GM21367 (cell line): ENCODE measurements at regions not wholly inside any gene's neighbourhood (a gene's known extent, or its start where the extent isn't known, plus 50 kb on each side); places are given as distances from the start of the nearest gene placed in this dataset.
"Not testable (repeated sequence)": the region's sequence is repeated elsewhere in the genome, so short reads cannot be mapped to it uniquely, and the experiment has no call there.

Experiments
- ATAC-seq: cut with Tn5 transposase; IDR thresholded peaks from one replicate; pipeline ENCODE4 v1.9.1; 2021; ENCODE audit not compliant: unreplicated experiment

DNA sequence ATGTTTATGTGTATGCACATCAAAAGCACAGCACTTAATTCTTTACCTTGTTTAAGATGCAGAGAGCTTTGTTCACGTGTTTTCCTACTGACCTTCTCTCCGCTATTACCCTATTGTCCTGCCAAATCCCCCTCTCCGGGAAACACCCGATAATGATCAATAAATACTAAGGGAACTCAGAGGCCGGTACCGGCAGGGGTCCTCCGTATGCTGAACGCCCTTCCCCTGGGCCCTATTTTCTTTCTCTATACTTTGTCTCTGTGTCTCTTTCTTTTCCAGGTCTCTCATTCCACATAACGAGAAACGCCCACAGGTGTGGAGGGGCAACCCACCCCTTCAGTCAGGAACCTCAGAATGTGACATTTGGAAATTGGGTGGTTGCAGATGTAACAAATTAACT is 160.1 kb downstream of the ADRA2C start:
- not testable (repeated sequence) for ATAC-seq

GRCh38 chr4:3926969-3927755 is 161.0 kb downstream of the ADRA2C start:
- ATAC-seq = not testable (repeated sequence)

- ATAC-seq = not testable (repeated sequence)
Measured at GRCh38 chr4:3929431-3929830, 163.2 kb downstream of the ADRA2C start.

DNA sequence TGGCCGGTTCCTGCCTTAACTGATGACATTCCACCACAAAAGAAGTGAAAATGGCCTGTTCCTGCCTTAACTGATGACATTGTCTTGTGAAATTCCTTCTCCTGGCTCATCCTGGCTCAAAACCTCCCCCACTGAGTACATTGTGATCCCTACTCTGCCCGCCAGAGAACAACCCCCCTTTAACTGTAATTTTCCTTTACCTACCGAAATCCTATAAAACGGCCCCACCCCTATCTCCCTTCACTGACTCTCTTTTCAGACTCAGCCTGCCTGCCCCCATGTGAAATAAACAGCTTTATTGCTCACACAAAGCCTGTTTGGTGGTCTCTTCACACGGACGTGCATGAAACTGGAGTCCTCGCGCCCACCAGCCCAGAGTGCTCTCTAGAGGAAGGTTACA is 166.5 kb downstream of the ADRA2C start:
- not testable (repeated sequence) for ATAC-seq

- ATAC-seq = not testable (repeated sequence)
Measured at GRCh38 chr4:3935406-3935805, 169.2 kb downstream of the ADRA2C start.

DNA sequence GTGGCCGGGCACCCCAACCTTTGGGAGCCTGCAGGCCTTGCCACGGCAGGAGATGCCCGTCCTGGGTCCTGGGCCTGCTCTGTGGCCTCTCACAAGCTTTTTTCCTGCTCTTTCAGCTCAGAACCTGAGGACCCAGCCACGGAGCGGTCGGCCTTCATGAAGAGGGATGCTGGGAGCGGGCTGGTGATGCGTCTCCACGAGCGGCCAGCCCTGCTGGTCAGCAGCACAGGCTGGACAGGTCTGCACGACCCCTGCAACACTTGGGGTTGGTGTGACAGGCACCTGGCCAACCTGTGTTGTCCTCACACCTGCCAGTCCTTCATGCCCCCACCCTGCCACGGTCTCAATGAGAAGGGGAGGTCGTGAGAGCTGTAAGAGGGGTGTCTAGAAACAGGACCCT is 170.0 kb downstream of the ADRA2C start:
- no peak for ATAC-seq

DNA sequence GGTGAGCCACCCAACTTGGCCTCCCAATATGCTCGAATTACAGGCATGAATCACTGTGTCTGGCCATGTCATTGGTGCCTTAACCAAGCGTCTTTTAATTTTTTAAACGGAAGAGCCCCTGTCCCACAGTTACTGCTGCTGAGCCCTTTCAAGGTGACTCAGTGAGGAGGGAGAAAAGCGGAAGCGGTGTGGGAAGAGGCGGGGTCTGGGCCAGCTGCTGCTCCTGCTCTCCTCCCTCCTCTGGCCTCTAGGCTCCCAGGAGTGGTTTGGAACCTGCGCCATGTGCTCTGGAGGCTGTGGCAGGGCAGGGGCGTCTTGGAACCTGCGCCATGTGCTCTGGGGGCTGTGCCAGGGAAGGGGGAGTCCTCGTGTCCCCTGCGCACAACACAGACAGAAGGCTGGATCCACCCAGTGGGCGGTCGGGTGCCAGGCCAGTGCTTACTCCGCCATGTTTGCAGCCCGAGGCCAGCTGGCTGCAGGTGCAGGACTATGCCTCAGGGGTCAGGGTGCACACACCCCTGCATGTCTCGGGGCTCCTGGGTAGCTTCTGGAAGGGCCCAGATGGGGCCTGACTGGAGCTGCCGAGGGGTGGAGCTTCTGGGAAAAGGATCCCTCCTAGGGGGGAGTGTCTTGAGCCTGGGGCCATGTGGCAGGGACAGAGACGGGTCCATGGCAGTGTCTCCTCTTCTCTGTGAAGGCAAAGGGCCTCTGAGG is 171.8 kb downstream of the ADRA2C start:
- ATAC-seq = not testable (repeated sequence)

GRCh38 chr4:3938676-3939075 is 172.5 kb downstream of the ADRA2C start:
- not testable (repeated sequence) for ATAC-seq

GRCh38 chr4:3939954-3940591 is 173.9 kb downstream of the ADRA2C start:
- not testable (repeated sequence) for ATAC-seq

- not testable (repeated sequence) for ATAC-seq
Measured at GRCh38 chr4:3941735-3942522, 175.7 kb downstream of the ADRA2C start.

GRCh38 chr4:3942569-3942971 is 176.4 kb downstream of the ADRA2C start:
- ATAC-seq = not testable (repeated sequence)

DNA sequence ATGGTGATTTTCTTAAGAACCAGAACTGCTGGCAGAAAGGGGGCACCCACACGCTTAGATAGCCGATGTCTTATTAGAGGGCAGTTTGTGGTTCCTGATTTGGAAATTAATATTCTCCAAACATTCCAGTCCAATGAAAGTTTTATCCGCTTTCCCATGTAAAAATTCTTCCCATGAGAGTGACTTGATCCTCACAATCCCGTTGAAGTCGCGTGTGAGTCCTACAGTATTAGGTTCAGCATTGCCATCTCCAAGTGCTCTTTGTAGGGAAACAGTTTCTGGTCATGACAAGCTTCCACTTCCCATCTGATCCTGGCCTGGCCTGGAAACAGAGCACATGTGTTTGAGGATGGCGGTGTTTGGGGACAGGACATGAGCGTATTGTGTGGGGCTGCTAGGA is 176.9 kb downstream of the ADRA2C start:
- ATAC-seq = not testable (repeated sequence)

DNA sequence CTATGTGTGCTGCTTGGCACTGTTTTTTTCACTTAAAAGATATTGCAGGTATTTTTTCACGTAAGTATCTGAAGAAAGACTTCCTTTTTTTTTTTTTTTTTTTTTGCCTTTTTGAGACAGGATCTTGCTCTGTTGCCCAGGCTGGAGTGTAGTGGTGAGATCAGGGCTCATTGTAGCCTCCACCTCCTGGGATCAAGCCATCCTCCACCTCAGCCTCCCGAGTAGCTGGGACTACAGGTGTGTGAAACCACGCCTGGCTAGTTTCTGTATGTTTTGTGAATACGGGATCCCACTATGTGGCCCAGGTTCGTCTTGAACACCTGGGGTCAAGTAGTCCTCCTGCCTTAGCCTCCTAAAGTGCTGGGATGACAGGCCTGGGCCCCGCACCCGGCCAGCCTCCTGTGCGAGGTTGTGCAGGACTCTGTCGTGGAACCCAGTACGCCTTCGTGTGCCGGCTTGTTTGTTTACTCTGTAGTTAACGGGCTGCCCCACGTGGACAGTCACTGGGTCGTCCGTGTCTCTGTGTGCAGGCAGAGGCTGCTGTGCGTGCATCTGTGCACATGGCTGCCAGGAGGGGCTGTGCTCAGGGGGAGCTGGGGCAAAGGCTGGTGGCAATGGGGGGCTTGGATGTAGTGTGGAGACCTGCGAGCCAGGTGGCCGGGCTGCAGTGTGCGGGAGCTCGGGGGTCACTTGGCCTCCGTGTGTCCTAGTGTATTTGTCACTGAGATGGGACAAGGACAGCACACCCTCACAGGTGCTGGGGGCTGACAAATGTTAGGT is 179.5 kb downstream of the ADRA2C start:
- no peak for ATAC-seq

DNA sequence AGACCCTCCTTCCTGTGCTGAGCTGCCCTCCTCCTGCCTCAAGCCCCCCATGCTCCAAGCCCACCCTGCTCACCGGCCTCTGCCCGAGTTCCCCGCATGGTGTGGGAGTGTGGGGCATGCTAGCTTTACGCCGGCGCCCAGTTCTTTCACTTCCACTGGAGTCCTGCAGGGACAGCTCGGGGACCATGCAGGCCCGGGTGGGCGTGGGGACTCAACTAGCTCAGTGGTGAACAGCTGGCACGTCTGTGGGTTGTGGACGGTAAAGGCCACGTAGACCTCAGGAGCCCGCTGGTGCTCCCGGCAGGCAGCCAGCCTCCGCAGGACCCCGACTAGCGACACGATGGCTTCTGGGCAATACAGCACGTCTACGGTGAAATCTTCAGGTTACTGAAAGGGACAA is 180.4 kb downstream of the ADRA2C start:
- ATAC-seq = not testable (repeated sequence)

- ATAC-seq = not testable (repeated sequence)
Measured at GRCh38 chr4:3947761-3948160, 181.6 kb downstream of the ADRA2C start.

DNA sequence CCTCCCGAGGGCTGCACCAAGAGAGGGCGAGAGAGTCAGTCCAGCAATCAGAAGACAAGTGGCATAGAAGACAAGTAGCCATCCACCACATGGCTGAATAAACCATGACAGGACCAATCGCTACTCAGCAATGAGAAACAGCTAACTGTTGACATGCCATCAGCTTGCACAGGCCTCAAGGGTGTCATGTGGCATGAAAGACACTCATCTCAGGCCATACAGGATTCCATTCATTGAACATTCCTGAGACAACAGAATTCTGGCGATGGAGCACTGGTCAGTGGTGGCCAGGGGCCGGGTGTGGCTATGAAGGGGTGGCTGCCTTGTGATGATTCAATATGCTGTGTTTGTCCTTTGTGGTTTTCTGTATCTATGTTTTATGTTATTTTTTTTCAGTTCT is 182.0 kb downstream of the ADRA2C start:
- not testable (repeated sequence) for ATAC-seq

DNA sequence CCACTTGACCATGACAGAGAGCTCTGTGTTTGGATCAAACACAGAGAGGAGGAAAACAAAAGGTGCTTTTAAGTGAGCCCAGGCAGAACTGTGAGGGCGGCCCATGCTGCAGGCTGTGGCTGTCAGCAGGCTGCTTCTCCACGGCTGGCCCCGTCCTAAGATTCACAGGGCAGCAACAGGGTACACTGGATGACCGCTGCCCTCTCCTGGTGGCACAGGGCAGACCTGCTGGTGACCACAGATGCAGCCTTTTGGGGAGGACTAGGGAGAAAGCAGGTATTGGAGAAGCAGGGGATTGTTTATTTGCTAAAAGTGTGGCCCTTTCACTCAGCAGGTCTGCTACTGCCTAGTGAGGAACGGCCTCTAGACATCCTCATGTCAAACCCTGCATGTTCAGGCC is 183.7 kb downstream of the ADRA2C start:
- not testable (repeated sequence) for ATAC-seq

- not testable (repeated sequence) for ATAC-seq
Measured at GRCh38 chr4:3952443-3953139, 186.4 kb downstream of the ADRA2C start.

GRCh38 chr4:3953140-3953489 is 186.9 kb downstream of the ADRA2C start:
- ATAC-seq = not testable (repeated sequence)
